CD4-positive, alpha-beta T cell treated with Interleukin-2 at 100 ng/mL for 4 hours (primary cell): ENCODE measurements at regions not wholly inside any gene's neighbourhood (a gene's known extent, or its start where the extent isn't known, plus 50 kb on each side); places are given as distances from the start of the nearest gene placed in this dataset.
A peak's percentile ranks its signal among the peaks of the same experiment; 100 is the strongest.
"Not testable (repeated sequence)": the region's sequence is repeated elsewhere in the genome, so short reads cannot be mapped to it uniquely, and the experiment has no call there.

Source experiments
- DNase-seq: peaks from one replicate; pipeline ENCODE4 v3.0.0-alpha.2; 2020; ENCODE audit warnings: low spot score

DNA sequence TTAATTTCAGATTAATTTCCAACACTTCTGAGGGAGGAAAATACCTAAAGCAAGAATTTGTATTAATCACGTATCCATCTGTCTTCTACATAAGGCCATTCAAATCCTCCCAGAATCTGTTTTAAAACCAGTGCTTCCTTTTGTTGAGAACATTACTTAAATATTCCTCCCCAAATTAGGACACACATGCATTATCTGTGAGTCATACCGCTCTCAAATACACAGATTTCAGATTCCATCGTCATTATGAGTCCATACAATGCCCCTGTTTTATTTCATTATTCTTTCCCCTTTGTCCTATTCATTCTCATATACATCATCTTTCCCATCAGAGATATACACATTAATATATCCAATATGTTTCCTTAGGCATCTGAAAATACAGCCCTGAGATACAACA lies 57.3 kb upstream of the PRSS12 start:
- DNase-seq = no peak

GRCh38 chr4:118417325-118417724 lies 64.5 kb upstream of the PRSS12 start:
- DNase-seq = no peak

DNA sequence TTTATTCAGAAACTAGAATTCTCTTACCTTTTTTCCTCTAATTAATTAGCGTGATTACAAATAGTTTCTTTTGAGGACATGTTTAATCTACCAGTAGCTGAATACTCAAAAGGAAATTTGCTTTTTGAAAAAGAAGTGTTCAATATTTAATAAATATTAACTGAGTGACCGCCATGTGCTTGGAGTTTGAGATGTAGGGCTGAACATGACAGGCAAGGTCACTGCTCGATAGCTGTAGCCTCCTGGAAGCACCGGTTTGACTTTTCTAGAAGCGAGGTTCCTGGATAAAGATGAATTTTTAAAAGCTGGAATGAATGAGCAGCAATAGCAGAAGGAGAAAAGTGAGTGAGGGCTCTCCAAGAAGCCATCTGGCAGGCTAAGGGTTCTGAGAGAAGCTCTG lies 65.0 kb upstream of the PRSS12 start:
- not testable (repeated sequence) for DNase-seq

- not testable (repeated sequence) for DNase-seq
Observed at GRCh38 chr4:118418396-118418795, 65.6 kb upstream of the PRSS12 start.

DNA sequence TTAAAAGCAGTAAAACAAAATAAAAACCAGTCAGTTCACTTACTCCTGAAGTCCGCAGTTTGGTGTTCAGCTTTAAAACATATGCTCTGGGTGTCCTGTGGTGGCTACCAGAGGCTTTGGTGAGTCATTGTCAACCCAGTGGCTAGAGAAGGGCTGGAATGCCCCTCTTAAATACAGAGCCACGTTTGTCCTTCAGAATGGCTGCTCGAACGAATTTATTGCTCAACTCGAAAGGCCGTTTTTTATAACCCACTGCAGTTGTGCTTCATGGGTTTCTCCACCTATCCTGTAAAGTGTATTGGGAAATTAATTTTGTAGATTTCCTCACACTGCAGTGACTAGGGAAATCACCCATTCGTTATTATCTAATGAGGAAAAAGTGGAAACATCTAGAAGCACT lies 66.8 kb upstream of the PRSS12 start:
- not testable (repeated sequence) for DNase-seq

- DNase-seq = peak; percentile 5
Observed at GRCh38 chr4:118424062-118424461, 71.3 kb upstream of the PRSS12 start.

GRCh38 chr4:118428881-118429280 lies 76.1 kb upstream of the PRSS12 start:
- DNase-seq = not testable (repeated sequence)

GRCh38 chr4:118432359-118432758 lies 79.6 kb upstream of the PRSS12 start:
- not testable (repeated sequence) for DNase-seq

- not testable (repeated sequence) for DNase-seq
Observed at GRCh38 chr4:118433612-118434375, 81.0 kb upstream of the PRSS12 start.

DNA sequence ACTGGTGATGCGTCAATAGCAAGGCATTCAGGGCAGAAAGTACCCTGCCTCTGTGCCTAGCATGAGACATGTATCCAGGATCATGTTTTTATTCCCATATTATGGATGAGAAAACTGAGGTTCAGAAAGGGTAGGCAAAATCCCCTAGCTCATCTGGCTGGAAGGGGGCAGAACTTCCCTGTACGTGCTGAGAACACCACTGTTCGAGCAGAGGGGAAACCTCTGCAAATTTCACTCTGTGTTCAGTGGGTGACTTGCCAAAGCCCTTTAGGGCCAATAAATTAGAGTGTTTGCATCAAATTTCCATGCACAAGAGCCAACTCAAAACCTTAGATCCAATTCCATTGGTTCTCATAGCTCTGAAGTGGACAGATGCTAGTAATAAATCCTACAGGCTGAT lies 82.6 kb upstream of the PRSS12 start:
- not testable (repeated sequence) for DNase-seq

DNA sequence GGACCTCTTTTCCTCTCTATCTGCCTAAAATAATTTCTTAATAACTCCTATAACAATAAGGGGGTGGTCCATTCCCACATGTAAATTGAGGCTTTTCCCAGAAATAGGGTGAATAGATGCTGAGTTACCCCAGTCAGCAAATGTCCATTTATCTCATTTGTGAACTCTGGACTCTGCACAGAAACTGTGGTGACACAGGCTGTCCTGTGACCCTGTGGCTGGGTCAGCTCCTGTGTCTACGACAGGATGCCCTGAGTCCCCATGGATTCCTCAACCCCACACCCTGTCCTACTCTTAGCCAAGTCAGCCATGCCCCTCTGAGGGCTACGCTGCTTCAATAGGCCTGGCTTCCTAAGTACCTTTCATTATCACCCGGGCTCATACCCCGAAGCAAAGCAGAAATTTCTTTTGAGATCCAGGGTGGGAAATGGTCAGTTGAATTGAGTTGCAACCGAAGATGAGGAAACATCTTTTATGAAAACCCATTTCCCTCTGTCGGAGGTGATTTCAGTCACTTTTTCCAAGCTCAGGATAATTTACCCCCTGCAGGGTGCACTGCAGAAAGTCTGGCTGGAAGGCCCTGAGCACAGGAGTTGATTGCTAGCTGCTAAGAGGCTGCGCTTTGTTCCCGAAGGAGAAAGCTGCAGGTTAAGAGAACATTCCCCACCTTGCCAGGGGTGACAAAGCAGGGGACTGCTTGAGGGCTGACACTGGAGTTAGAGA lies 89.5 kb upstream of the PRSS12 start:
- not testable (repeated sequence) for DNase-seq

DNA sequence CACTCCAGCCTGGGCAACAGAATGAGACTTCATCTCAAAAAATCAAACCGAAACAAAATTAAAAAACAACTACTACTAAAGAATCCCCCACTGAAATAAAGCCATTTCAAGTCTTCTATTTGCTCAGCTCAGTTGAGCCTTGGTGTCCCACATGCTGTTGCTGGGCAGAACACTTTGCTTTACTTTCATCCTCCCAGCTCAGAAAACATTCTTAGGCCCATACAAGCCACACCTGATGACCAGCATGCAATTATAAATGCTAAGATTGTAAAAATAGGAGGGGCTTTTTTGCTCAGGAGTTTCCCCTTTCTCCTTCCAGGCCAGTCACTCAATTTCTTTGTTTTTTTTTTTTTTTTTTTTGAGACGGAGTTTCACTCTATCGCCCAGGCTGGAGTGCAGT lies 94.6 kb upstream of the PRSS12 start:
- DNase-seq = not testable (repeated sequence)

DNA sequence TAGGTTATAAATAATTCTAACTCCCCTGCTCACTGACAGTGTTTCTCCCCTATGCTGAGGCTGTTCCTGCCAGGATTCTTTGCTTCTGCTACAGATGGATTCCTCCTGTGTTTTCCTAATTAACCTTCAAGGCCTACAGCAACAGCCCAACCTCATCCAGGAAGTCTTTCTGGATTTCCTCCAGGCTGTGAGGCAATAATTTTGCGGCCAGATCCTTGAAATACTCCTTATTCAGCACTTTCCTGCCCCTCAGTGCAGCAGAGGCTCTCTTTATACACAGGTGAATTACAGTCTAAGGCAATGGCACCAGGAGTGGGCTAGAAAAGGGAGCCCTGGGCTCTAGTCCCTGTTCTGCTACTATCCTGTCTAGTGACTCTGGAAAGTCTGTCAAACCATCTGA lies 102.1 kb upstream of the PRSS12 start:
- not testable (repeated sequence) for DNase-seq

DNA sequence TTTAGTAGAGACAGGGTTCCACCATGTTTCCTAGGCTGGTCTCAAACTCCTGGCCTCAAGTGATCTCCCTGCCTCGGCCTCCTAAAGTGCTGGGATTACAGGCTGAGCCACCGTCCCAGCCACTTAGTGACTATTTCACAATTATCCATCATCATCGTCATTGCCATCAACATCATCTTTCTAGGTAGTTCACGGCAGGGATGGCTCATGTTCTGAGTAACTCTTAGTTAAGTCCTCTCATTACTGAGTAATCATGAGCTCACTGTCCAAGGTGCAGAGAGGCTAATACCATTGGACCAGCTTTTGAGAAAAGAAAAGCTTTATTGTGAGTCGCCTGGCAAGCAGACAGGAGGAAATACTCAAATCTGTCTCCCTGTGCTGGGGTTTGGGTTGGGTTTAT lies 108.6 kb upstream of the PRSS12 start:
- DNase-seq = not testable (repeated sequence)

DNA sequence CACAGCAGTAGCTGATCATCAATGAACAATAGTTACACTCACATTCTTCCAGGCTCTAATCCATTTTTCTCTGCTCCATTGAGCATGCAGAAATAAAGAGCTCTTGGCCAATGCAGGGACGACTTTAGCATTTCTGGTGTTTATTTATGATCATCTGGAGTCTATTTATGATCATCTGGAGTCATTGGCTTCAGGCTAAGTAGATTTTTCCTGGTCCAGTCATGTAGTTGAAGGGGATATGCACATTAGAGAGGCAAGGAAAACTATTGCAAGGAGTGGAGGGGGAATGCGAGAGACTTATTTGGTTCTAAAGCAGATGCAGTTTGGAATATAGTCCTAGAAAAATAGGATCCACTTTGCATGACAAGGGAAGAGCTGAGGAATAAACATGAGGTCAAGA lies 113.0 kb upstream of the PRSS12 start:
- not testable (repeated sequence) for DNase-seq

DNA sequence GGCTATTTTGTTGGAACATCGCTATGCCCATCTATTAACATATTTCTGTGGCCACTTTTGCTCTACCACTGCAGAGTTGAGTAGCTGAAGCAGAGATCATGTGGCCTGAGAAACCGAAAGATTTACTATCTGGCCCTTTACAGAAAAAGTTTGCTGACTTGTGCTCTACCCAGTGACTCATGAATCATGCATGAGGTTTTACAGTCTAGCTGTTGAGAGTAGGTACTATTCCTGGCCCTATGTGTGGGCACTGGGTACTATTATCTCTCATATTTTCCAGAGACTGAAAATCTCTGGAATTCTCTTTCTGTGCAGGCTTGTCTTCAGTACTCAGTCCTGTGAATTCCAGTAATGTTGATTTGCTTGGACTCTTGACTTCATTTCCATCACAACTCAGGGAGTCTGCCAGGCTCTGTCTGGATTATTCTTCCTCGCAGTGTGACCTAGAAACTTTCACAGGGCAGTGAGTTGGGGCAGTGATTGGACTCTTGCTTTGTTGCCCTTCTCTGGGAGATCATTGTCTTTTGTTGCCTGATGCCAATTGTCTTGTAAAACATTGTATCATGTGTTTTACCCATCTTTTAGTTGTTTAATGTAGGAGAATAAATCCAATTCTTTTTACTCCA lies 121.3 kb upstream of the PRSS12 start:
- DNase-seq = not testable (repeated sequence)

GRCh38 chr4:118474771-118475170 lies 122.0 kb upstream of the PRSS12 start:
- DNase-seq = not testable (repeated sequence)

DNA sequence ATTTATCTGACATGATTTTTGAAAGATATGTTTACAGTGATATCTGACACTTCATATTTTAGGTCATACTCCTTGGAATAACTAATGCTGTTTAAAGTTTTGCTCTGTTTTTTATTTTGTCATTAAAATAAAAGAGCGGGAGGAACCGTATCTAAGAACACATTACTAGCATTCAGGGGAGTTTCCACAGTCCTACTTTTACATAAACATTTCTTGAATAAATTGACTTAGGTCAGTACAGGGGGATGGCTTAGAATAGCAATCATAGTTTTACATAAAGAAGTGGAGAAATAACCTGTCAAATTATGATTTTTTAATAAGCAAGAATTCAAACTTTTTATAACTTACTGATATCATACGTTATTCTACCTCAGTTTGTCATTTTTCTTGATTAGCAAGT lies 123.1 kb upstream of the PRSS12 start:
- DNase-seq = not testable (repeated sequence)

GRCh38 chr4:118477826-118478225 lies 125.0 kb upstream of the PRSS12 start:
- DNase-seq = not testable (repeated sequence)

GRCh38 chr4:118485801-118486314 lies 133.1 kb upstream of the PRSS12 start:
- DNase-seq = not testable (repeated sequence)

DNA sequence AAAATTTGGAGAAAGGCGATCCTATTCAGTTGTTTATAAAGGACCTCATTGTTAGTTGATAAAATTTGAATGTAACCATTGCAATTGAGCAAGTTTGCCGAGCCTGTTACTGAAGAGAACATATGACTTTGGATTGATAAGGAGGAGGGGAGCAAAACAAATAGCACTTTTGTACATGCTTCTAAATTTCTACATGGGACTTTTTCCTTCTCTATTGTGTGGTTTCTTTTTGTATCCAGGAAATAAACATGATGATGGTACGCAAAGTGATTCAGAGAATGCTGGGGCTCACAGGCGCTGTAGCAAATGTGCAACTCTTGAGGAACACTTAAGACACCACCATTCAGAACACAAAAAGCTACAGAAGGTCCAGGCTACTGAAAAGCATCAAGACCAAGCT lies 140.2 kb upstream of the PRSS12 start:
- DNase-seq = not testable (repeated sequence)

- DNase-seq = not testable (repeated sequence)
Observed at GRCh38 chr4:118494437-118494836, 141.6 kb upstream of the PRSS12 start.

- DNase-seq = not testable (repeated sequence)
Observed at GRCh38 chr4:118502967-118503366, 150.2 kb upstream of the PRSS12 start.
